ENCODE measurements at regions not wholly inside any gene's neighbourhood (a gene's known extent, or its start where the extent isn't known, plus 50 kb on each side); places are given as distances from the start of the nearest gene placed in this dataset.

DNA sequence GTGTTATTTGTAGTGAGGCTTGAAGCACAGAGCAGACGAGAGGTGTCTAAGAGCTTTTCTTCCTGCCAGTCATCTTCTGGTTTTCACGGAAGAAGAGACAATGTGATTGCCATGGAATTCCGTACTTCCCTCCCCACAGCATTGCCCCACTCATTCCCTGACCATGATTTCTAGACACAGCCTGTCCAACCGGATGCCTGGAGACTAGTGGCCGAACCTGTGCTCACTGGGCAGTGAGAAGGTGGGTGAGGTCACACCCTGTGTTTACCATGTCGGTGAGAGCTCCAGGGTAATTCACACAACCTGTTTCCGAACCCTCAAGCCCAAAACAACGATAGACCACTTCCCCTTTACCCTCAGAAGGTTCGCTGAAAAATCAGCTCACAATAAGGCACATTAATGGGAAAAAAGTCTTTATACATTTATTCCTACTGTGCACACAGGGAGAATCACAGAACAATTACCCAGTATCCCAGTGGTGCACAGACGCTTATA lies 271.9 kb upstream of the FMN2 start:
- DNase-seq (ENCODE audit: low read depth), result no peak

DNA sequence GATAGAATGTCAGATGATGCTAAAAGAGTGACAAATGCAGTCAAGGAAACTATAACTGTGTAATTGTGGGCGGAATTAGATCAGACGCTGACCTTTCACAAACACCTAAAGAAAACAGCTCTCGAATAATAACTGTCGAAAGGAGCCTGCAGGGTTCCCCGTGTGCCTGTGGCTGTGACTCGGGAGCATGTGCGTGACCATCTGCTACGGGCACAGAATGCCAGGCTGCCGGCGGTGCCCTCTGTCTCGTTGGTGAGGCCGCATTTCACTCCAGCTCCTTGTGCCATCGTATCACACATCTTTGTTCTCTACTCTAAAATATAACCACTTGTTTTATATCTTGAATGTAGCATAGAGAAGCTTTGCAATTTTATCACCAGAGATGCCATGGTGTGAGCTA lies 267.8 kb upstream of the FMN2 start:
- DNase-seq (ENCODE audit: low read depth), result no peak

DNA sequence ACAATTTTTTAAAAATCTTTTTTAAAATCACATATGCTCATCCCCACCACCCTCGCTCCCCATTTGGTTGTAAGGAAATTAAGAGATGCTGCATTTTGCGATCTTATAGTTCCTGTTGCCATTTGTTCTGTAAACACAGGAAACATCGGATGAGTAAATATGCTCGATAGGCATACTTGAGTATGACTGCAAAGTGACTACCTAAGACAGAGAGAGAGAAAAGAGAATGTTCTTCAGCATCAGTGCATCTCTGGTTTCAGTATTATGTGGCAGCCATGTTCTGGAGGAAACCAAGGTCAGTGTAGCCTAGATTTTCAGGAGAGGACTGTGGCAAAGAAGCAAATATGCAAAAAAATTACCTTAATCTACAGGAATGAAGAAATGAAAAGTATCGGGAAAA lies 265.5 kb upstream of the FMN2 start:
- no peak for DNase-seq (ENCODE audit: low read depth)

DNA sequence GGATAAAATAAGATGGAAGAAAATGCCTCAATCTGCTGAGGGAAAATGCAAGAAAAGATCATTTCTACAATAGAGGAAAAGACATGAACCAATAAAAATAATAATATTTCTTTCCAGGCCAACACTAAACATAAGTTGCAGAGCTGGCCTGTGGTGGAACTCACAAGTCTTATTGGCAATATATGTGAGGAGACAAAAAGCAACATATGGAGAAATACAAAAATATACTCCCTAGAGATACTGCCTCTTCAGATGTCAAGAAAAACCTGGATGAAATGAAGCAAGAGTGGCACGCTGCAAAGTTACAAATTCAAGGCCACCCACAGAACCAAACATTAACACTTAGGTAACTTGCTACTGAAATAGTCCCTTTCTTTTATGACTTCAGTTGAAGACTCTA lies 264.9 kb upstream of the FMN2 start:
- no peak for DNase-seq (ENCODE audit: low read depth)

GRCh38 chr1:239829535-239829934 lies 262.1 kb upstream of the FMN2 start:
- DNase-seq (ENCODE audit: low read depth), result no peak

GRCh38 chr1:239831577-239832355 lies 259.9 kb upstream of the FMN2 start:
- no peak for DNase-seq (ENCODE audit: low read depth)

DNA sequence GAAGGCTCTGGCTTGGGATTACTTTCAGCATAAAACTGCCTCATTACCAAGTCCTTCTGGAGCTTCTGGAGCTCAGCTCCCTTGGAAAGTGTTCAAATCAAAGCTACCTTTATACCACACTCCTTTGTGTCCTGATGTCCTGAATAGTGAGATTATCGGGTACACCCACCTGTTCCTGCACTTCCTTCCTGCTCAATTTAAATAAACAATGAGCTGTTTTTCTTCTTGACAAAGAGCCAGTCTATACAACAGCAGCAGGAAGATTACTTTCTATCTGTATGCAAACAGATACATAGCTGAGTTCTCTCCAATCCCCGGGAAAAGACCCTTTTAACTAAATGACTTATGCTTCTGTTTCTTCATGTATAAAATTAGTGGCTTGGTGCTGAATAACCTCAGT lies 258.0 kb upstream of the FMN2 start:
- DNase-seq (ENCODE audit: low read depth), result no peak

- no peak for DNase-seq (ENCODE audit: low read depth)
Measured at GRCh38 chr1:239835946-239836440, 255.7 kb upstream of the FMN2 start.

- no peak for DNase-seq (ENCODE audit: low read depth)
Measured at GRCh38 chr1:239840336-239840735, 251.3 kb upstream of the FMN2 start.

DNA sequence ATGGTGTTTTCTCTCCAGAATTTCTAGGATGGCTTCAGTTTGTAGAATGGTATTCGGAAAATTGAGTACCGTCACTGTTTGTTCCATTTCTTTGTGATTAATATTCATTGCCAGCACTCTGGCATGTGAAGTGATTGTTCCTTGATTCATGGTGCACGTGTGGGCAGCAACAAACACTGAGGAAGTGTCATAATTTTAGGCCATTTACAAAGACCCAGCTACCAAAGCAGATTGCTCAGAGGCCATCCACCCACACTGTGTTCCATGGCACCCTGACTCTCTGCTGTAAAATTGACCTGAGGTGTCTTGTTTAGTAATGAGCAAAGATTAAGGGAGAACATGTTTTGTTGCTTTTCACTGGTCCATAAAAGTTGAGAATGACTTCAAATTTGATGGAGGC lies 250.9 kb upstream of the FMN2 start:
- no peak for DNase-seq (ENCODE audit: low read depth)

DNA sequence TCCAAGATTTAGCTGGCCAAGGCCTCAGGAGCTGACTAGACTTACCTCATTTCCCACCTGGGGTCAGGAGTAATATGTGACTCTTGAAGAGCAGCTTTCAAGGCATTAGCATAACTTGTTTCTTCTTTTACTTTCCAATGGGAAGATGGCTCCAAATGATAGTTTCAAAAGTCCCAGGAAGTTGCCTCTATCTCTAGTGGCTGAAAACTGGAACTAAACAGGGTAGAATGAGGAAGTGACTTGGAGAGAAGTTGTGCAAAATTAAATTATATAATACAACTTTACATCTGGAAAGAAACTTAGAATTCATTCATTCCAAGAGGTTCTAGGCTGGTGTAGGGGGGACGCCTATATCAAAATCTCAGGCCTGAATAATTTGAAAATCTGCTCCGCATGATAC lies 250.1 kb upstream of the FMN2 start:
- DNase-seq (ENCODE audit: low read depth), result no peak

GRCh38 chr1:239843541-239843940 lies 248.1 kb upstream of the FMN2 start:
- no peak for DNase-seq (ENCODE audit: low read depth)

DNA sequence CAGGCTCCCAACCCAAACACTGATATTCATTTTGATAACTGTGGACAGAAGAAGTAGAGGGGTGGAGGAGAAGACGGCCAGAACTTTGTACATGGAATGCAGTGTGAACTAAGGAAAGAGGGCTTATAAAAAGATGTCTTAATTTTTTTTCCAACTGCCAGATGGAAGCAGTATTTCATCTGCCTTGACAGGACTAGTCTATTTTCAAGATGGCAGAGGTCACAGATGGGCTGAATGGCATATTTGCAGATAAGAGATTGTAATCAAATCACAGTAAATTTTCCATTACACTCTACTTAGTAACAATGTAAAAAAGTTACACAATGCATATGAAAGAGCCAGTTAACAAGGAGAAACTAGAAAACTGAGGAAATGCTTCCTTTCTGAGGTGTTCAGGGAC lies 246.8 kb upstream of the FMN2 start:
- DNase-seq (ENCODE audit: low read depth), result no peak

DNA sequence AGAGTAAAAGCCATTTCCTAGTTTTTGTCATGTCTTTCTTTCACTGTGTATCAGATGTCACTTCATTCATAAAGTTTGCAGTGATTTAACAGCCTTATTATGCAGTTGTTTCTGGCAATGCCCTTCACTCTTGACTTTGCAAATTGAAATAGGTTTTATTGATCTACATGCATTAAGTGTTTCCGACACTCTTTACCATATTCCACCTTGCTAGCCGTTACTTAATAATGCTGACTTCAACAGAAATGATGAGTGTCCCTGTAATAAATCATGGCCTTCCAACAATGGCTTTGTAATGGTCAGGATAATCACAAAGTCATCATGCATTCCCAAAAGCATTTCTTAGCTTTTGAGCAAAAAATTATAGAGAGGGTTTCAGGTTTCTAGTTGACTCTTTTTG lies 236.8 kb upstream of the FMN2 start:
- DNase-seq (ENCODE audit: low read depth), result no peak

- DNase-seq (ENCODE audit: low read depth), result no peak
Measured at GRCh38 chr1:239856067-239856466, 235.6 kb upstream of the FMN2 start.

DNA sequence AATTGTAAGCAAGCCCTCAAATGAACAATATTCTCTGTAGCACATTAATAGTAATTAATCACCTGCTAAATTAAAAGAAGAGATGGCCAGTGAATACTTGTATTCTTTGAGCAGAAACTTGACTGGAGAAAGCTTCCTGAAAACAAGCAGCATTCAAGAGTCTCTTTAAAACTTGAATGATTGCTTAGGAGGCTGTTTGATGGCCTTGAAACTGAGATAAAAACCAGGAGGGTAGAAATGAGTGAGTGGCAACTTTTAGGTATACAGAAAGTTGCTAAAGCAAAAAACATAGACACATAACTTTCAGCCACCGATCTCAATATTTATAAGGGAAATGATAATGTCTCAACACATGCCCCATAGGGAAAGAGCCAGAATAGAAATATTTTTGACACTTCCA lies 234.8 kb upstream of the FMN2 start:
- no peak for DNase-seq (ENCODE audit: low read depth)

- DNase-seq (ENCODE audit: low read depth), result no peak
Measured at GRCh38 chr1:239858057-239858456, 233.6 kb upstream of the FMN2 start.

- DNase-seq (ENCODE audit: low read depth), result no peak
Measured at GRCh38 chr1:239858529-239858928, 233.2 kb upstream of the FMN2 start.

- no peak for DNase-seq (ENCODE audit: low read depth)
Measured at GRCh38 chr1:239861985-239862384, 229.7 kb upstream of the FMN2 start.

DNA sequence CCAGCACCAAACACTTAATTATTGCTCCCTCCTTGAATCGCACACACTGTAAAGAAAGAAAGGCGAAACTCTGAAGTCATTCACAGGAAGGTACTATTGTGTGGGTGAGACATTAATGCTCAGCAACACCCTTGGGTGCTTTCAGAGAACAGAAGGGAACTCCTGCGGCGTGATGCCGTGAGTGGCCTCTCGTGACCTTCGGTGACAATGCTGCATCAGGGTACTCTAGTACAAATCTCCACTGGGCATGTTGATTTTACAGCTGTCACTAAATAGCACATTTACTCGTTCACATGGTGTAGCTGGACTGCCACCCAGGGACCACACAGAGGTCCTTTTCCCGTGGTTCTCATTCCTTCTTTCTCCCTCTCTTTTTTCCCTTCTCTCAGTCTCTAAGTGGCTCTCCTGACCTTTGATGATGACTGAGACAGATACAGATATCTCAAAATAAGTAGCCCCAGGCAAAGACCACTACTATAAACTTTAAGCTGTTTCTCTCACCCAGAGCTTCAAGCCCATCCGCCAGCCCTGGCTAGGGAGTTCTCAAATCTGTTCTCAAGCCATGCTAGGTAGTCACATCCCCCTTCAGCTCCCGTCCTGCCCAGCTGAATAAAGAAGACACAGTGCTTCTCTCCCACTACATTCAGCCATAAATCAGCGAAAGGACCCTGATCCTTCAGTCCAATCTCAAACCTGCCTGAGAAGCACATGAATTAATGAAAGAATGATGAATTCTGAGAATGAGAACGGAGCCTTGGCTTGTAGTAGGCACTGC lies 223.4 kb upstream of the FMN2 start:
- DNase-seq (ENCODE audit: low read depth), result no peak

DNA sequence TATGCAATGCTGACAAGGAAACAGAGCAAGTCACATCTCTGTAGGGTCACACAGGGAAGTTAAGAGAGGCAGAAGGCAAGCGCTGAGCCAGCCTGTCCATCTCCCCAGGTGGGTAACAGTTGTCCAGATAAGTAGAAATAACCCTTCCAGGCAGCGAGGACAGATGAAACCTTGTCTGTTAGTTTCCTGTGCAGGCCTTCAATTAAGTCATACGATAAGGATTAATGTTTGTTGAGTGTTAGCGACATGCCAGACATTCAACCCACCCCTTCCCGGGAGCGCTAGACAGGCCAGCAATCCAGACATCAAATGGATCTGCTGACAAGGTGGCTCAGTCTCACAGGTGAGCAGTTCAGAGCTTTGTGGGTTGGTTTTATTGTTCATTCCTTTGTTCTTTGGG lies 221.5 kb upstream of the FMN2 start:
- DNase-seq (ENCODE audit: low read depth), result no peak

- no peak for DNase-seq (ENCODE audit: low read depth)
Measured at GRCh38 chr1:239872626-239873025, 219.1 kb upstream of the FMN2 start.

- no peak for DNase-seq (ENCODE audit: low read depth)
Measured at GRCh38 chr1:239874831-239875230, 216.9 kb upstream of the FMN2 start.

All from activated T-cell treated with anti-CD3 and anti-CD28 coated beads for 1 hour (primary cell).